ENCODE measurements at regions not wholly inside any gene's neighbourhood (a gene's known extent, or its start where the extent isn't known, plus 50 kb on each side); places are given as distances from the start of the nearest gene placed in this dataset.

- H3K27me3 ChIP-seq (ENCODE audit: control insufficient read depth in 1 of 2, insufficient read depth in 2 of 2, low read length in 2 of 2): peaks cover 0 to 4% of the 10 kb centered on the region in 2 experiments; a peak in 3 of 5 replicates
- H3K9ac ChIP-seq (ENCODE audit: insufficient read depth, low read depth, low read length): no peak overlapping the region
- no peak overlapping the region for H2AFZ ChIP-seq (ENCODE audit: low read length)
- TF ChIP-seq, protein P1, sequence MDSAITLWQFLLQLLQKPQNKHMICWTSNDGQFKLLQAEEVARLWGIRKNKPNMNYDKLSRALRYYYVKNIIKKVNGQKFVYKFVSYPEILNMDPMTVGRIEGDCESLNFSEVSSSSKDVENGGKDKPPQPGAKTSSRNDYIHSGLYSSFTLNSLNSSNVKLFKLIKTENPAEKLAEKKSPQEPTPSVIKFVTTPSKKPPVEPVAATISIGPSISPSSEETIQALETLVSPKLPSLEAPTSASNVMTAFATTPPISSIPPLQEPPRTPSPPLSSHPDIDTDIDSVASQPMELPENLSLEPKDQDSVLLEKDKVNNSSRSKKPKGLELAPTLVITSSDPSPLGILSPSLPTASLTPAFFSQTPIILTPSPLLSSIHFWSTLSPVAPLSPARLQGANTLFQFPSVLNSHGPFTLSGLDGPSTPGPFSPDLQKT (CRISPR knock-in tag; IDR thresholded peaks at IDR 0.05; ENCODE audit: borderline replicate concordance): no peak
- no peak for TF ChIP-seq HNRNPLL (IDR thresholded peaks at IDR 0.05; ENCODE audit: low read depth, low read length, poor library complexity, severe bottlenecking)
- TF ChIP-seq, protein P2, sequence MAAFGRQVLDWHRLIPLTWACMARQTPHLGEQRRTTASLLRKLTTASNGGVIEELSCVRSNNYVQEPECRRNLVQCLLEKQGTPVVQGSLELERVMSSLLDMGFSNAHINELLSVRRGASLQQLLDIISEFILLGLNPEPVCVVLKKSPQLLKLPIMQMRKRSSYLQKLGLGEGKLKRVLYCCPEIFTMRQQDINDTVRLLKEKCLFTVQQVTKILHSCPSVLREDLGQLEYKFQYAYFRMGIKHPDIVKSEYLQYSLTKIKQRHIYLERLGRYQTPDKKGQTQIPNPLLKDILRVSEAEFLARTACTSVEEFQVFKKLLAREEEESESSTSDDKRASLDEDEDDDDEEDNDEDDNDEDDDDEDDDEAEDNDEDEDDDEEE (CRISPR knock-in tag; IDR thresholded peaks at IDR 0.05): no peak
- TF ChIP-seq ZNF749 (CRISPR knock-in tag; IDR thresholded peaks at IDR 0.05; ENCODE audit: borderline replicate concordance): no peak
- TF ChIP-seq YY1 (IDR thresholded peaks at IDR 0.05; ENCODE audit: insufficient read depth, insufficient replicate concordance, low read depth, low read length): no peak
- no peak overlapping the region for H3K27ac ChIP-seq (ENCODE audit: extremely low read length, insufficient read depth, low read length)
- H4K20me1 ChIP-seq (ENCODE audit: insufficient read depth, low read length): no peaks in the 10 kb centered on the region
- no peaks in the 10 kb centered on the region; the same call in 1 of the 2 replicates for H3K9me3 ChIP-seq (ENCODE audit: low read length)
- no TSS peak for BruUV-seq (replicated peaks)
- DNase-seq (ENCODE audit: low spot score) (no peak), ATAC-seq (no peak), FAIRE-seq (no peak)
- WGBS (ENCODE audit: low lambda C conversion rate): 0% methylated on average over 1 of the region's 1 CpG
- no peaks in the 10 kb centered on the region for H3K4me1 ChIP-seq (ENCODE audit: insufficient read depth, low read length)
- no peaks in the 10 kb centered on the region for H3K79me2 ChIP-seq (ENCODE audit: insufficient read depth, low read length)
- ChIA-PET CTCF (ENCODE audit: low intra/inter-chr PET ratio, low total read pairs) (no interaction called here), POLR2A (no interaction called here)
- no peak overlapping the region for H3K4me3 ChIP-seq (replicated peaks in 1 of 3; ENCODE audit: insufficient read depth in 1 of 3, low read depth in 2 of 3, low read length in 3 of 3)
- no peaks in the 10 kb centered on the region for H3K36me3 ChIP-seq (replicated peaks in 1 of 2; ENCODE audit: control insufficient read depth in 1 of 2, insufficient read depth in 2 of 2, low read length in 2 of 2)
- in situ Hi-C loops (cut with HindIII; ENCODE audit: extremely low pct_ligation_motif_present, low pct_unique_long_range_greater_than_20kb) (no loop called here), intact Hi-C loops (cut with micrococcal nuclease; ENCODE audit: unreplicated experiment) (no loop called here)
- no peak overlapping the region for H3K4me2 ChIP-seq (ENCODE audit: low read depth, low read length)
These were observed 84.2 kb downstream of the ACKR3 start for GRCh38 chr2:236653863-236654262.

GRCh38 chr2:236654496-236654895 lies 84.9 kb downstream of the ACKR3 start:
- CTCF ChIA-PET (ENCODE audit: low intra/inter-chr PET ratio, low total read pairs): no interaction called here
- FAIRE-seq (no peak), ATAC-seq (no peak), DNase-seq (ENCODE audit: low spot score) (no peak)
- intact Hi-C loops (cut with micrococcal nuclease; ENCODE audit: unreplicated experiment): no loop called here
- H3K9ac ChIP-seq (ENCODE audit: insufficient read depth, low read depth, low read length): no peak overlapping the region
- 8% methylated on average over 6 of the region's 6 CpGs for WGBS (ENCODE audit: low lambda C conversion rate)
- H3K9me3 ChIP-seq (ENCODE audit: low read length): no peaks in the 10 kb centered on the region; the same call in 1 of the 2 replicates
- in situ Hi-C loops (cut with HindIII; ENCODE audit: extremely low pct_ligation_motif_present, low pct_unique_long_range_greater_than_20kb): no loop called here
- H2AFZ ChIP-seq (ENCODE audit: low read length): no peak overlapping the region
- no peaks in the 10 kb centered on the region for H3K4me1 ChIP-seq (ENCODE audit: insufficient read depth, low read length)
- no peak overlapping the region for H3K27ac ChIP-seq (ENCODE audit: extremely low read length, insufficient read depth, low read length)
- BruUV-seq (replicated peaks): no TSS peak
- H3K36me3 ChIP-seq (replicated peaks in 1 of 2; ENCODE audit: control insufficient read depth in 1 of 2, insufficient read depth in 2 of 2, low read length in 2 of 2): no peaks in the 10 kb centered on the region
- no peaks in the 10 kb centered on the region for H4K20me1 ChIP-seq (ENCODE audit: insufficient read depth, low read length)
- H3K4me3 ChIP-seq (replicated peaks in 1 of 3; ENCODE audit: insufficient read depth in 1 of 3, low read depth in 2 of 3, low read length in 3 of 3): no peak overlapping the region
- H3K79me2 ChIP-seq (ENCODE audit: insufficient read depth, low read length): no peaks in the 10 kb centered on the region
- POLR2A ChIA-PET: no interaction called here
- peaks cover 0 to 11% of the 10 kb centered on the region in 2 experiments; a peak in 3 of 5 replicates for H3K27me3 ChIP-seq (ENCODE audit: control insufficient read depth in 1 of 2, insufficient read depth in 2 of 2, low read length in 2 of 2)
- no peak overlapping the region for H3K4me2 ChIP-seq (ENCODE audit: low read depth, low read length)
- TF ChIP-seq ZFX (CRISPR knock-in tag; IDR thresholded peaks at IDR 0.05; ENCODE audit: low read depth): no peak
- TF ChIP-seq FOXC1 (CRISPR knock-in tag; IDR thresholded peaks at IDR 0.05; ENCODE audit: borderline replicate concordance): no peak
- no peak for TF ChIP-seq NFKBIZ (CRISPR knock-in tag; IDR thresholded peaks at IDR 0.05)
- no peak for TF ChIP-seq HBP1 (CRISPR knock-in tag; IDR thresholded peaks at IDR 0.05; ENCODE audit: low read depth)
- no peak for TF ChIP-seq DNMT1 (CRISPR knock-in tag; IDR thresholded peaks at IDR 0.05)
- TF ChIP-seq ZNF207 (IDR thresholded peaks at IDR 0.05; ENCODE audit: borderline replicate concordance): no peak
- no peak for TF ChIP-seq ZNF224 (CRISPR knock-in tag; IDR thresholded peaks at IDR 0.05)
- TF ChIP-seq E2F5 (CRISPR knock-in tag; conservative IDR thresholded peaks at IDR 0.05): no peak
- no peak for TF ChIP-seq ZEB1 (IDR thresholded peaks at IDR 0.05; ENCODE audit: insufficient replicate concordance, low read depth)
- no peak for TF ChIP-seq ZNF17 (CRISPR knock-in tag; IDR thresholded peaks at IDR 0.05)
- no peak for TF ChIP-seq CENPT (CRISPR knock-in tag; IDR thresholded peaks at IDR 0.05; ENCODE audit: low read depth)

Data from HepG2 (cell line).